SW480 (cell line): ENCODE measurements at regions not wholly inside any gene's neighbourhood (a gene's known extent, or its start where the extent isn't known, plus 50 kb on each side); places are given as distances from the start of the nearest gene placed in this dataset.
"Not testable (repeated sequence)": the region's sequence is repeated elsewhere in the genome, so short reads cannot be mapped to it uniquely, and the experiment has no call there.

Source experiments
- DNase-seq: peaks from one replicate; pipeline ENCODE4 v3.0.0-alpha.2; 2016; ENCODE audit warnings: low spot score

DNA sequence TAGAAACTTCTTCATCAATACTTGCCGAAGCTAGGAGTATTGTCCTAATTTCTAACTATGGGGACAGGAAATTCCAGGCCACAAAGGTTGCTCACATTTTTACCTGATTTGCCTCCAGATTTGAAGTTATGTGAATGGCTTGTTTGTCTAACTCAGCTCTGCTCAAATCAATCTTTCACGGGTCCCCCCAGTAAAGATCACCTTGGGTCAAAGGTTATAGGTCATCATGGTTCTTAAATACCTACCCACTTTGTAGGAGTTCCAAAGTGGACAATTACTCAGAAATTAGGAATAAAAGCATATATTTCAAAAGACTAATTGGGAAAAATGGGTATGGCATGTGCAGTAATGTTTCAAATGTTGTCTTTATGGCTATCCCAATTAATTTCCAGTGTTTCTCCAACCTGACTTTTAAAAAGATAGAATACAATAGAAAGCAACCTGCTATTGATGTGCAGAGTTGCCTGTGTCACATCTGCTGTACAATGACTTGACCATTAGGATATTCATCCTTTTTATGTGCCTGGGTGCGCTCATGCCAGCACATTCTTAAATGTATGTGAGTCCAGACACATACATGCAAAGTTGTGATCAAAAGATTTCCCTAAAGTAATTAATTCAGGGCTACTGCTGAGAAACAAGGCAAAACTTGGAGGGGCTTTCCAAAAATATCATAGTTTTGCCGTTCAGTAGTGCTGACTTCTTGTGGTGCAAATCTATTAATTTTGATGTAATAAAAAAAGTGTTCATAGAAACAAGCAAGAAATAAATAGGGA, 126.1 kb downstream of the MYCN start:
- DNase-seq, result no peak

DNA sequence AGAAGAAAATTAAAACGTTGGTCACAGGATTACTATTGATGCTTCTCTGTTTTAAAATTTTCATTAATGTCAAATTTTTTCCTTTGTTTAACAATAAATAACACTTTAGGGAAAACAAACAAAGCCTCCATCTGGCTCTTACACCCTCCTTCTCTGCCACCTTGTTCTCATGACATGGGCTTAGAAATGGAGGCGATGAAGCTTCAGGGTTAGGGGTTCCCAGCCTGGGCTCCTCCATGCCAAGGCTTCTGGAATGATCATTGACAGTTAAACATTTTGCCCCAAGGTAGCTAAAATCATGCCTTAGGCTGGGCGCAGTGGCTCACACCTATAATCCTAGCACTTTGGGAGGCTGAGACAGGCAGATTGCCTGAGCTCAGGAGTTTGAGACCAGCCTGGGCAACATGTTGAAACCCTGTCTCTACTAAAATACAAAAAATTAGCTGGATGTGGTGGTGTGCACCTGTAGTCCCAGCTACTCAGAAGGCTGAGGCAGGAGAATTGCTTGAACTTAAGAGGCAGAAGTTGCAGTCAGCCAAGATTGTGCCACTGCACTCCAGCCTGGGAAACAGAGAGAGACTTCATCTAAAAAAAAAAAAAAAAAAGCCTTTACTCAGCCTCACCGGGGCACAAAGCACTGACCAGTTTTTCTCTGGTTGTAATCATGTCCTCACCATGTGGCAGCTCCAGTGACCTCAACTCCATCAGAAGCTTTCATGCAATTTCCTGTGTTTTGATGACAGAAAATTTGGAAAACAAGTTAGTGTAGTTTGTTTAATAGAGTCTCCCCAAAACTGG, 125.1 kb downstream of the MYCN start:
- DNase-seq, result not testable (repeated sequence)

DNA sequence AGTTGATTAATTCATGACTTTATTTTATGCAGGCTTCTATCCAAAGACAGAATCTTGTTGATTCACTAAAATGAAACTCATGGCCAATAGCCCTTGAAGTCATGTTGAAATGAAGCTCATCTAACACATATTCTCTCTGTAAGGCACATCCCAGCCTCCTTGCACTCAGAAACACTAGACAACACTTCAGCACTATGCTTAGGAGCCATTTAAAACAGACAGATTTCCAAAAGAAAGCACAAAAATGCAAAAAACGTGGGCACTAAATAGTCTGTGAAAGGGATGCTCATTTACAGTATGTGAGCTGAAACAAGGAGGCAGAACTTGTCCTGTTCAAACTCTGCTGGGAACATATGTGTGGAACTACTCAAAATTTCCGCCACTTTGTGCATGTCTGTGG, 124.4 kb downstream of the MYCN start:
- no peak for DNase-seq

DNA sequence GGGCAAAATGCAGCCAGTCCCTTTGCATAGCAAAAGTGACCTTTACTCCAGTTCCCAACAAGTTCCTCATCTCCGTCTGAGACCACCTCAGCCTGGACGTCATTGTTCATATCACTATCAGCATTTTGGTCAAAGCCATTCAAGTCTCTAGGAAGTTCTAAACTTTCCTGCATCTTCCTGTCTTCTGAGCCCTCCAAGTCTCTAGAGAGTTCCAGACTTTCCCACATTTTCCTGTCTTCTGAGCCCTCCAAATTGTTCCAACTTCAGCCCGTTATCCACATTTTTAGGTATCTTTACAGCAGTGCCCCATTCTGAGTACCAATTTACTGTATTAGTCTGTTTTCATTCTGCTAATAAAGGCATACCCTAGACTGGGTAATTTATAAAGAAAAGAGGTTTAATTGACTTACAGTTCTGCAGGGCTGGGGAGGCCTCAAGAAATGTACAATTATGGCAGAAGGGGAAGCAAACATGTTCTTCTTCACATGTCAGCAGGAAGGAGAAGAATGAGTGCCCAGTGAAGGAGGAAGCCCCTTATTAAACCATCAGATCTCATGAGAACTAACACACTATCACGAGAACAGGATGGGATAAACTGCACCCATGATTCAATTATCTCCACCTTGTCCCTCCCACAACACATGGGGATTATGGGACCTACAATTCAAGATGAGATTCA, 123.7 kb downstream of the MYCN start:
- no peak for DNase-seq

DNA sequence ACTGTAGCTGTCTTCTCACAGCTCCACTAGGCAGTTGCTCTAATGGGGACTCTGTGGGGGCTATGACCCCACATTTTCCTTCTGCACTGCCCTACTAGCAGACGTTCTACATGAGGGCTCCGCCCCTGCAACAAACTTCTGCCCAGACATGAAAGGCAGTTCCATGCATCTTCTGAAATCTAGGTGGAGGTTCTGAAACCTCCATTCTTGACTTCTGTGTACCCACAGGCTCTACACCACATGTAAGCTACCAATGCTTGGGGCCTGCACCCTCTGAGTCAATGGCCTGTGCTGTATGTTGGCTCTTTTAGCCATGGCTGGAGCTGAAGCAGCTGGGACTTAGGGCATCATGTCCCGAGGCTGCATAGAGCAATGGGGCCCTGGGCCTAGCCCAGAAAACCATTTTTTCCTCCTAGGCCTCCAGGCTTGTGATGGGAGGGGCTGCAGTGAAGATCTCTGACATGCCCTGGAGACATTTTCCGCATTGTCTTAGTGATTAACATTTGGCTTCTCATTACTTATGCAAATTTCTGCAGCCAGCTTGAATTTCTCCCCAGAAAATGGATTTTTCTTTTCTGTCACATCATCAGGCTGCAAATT, 123.0 kb downstream of the MYCN start:
- no peak for DNase-seq

DNA sequence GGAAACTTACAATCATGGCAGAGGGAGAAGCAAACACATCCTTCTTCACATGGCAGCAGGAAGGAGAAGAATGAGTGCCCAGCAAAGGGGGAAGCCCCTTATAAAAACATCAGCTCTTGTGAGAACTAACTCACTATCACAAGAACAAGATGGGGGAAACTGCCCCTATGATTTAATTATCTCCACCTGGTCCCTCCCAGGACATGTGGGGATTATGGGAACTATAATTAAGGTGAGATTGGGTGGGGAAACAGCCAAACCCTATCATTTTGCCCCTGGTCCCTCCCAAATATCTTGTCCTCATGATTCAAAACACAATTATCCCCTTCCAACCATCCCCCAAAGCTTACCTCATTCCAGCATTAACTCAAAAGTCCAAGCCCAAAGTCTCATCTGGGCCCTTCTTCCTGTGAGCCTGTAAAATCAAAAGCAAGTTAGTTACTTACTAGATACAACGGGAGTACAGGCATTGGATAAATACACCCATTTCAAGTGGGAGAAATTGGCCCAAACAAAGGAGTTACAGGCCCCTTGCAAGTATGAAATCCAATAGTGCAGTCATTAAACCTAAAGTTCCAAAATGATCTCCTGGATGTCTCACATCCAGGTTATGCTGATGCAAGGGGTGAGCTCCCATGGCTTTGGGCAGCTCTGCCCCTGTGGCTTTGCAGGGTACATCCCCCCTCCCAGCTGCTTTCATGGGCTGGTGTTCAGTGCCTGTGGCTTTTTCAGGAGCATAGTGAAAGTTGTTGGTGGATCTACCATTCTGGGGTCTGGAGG, 122.3 kb downstream of the MYCN start:
- no peak for DNase-seq

DNA sequence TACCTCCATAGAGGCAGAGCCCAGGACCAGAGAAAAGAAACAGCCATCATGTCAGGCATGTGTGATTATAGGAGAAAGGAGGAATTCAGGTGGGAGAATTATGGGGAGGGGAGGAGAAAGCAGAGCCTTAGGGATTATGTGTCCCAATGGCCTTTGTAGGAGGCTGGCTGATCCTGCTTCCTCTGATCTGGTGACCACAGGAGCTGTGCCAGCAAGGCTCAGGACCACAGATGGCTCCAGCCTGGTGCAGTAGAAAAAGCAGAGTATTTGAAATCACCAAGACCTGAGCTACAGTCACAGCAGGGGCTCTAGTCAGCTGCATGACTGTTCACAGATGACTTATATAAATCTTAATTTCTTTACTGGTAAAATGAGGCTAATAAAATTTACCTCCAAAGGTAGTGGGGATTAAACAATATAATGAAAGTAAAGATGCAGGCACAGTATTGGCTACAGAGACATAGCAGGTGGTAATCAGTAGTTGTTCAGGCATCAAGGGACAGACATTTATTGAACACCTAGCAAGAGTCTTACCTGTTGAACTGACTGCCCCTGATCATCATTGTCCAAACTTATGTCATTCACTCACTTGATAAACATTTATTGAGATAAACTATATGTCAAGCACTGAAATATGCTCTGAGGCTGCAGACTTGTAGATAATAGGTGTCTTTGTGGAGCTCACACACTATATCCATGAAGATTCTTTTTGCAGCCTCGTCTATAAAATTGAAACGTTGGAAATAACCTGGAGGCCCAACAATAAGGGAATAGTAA, 121.3 kb downstream of the MYCN start:
- no peak for DNase-seq

DNA sequence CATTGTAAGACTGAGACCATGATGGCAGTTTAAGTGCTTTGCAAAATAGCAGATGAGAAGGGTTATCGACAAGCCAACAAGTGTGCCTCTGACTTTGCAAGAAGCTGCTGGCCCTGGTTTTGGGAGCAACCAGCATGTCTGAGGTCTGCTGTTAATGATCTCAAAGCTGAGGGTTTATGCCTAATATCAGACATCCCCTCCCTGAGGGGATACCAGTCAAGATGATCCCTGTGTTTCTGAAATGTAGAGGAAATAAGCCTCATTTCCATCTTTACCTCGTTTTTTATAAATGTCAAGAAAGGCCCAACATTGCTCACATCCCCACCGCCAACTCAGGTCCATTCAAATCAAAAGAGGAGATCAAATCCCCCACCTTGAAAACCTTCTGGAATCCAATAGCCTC, 120.6 kb downstream of the MYCN start:
- DNase-seq, result no peak

DNA sequence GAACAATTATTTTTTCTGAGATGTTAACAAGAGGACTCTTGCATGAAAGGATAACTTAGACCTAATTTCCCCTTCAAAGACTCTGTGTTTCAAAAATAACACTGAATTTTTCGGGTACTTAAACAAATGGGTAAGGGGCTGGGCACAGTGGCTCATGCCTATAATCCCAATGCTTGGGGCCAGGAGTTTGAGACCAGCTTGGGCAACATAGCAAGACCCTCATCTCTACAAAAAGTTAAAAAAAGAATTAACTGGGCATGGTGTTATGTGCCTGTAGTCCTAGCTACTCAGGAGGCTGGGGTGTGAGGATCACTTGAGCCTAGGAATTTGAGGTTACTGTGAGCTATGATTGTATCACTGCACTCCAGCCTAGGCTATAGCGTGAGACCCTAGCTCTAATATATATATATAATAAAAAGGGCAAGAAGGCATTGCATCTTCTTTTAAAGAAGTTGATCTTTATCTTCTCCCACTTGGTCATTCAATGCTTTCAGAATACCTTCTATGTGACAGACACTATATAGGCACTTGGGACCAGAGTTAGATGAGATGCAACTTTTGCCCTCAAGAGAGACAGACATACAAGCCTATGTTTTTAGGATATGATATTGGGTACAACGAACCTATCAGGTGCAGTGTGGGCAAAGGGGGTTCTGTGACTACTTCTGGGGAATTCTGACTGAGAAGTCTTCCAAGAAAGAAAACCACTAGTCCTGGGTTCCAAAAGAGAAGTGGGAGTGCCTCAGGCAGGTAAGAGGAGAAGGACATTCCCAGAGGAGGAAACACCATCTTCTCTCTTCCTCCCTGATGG, 120.0 kb downstream of the MYCN start:
- no peak for DNase-seq

DNA sequence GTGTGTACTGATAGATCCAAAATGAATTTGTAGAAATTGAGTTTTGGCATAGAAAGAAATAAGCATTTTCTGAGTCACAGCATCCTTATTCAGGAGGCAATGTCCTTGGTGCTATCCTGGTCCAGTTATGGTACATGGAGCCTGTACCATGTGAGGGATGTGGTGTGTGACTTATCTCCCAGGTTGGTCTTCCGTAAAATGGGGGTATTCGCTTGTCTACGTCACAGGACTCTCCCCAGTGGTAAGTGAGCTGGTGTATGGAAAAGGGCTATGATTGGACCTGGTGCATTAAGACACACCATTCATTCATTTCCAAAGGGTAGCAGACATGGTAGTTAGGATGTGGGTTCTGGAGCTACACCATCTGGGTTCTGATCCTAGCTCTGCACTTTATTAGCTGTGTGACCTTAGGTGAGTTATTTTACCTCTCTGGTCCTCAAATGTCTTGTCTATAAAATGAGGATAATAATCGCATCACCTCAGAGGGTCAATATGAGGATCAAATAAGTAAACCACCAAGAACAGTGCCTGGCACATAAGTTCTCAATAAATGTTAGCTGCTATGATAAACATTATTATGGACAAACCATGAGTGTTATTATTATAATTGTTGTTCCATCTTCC, 119.2 kb downstream of the MYCN start:
- no peak for DNase-seq

DNA sequence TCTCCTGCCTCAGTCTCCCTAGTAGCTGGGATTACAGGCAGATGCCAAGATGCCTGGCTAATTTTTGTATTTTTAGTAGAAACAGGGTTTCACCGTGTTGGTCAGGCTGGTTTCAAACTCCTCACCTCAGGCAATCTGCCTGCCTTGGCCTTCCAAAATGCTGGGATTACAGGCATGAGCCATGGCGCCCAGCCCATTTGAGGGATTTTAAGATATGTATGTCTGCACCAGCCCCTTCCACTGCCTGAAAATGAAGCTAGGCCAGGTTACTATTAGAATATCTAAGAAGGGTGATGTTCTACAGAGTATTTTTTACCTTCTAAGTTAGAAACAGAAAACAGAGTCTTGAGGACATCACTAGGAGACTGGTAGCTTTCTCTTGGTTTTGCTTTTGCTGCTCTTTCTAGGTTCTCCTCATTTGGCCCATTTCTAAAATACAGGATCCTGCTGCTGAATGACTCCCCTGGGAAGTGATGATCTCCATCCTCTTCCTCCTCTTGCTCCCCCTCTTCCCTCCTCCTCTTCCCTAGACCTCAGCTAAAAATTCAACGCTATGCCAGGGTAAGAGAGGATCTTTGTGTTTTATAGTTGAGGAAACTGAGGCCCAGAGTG, 118.5 kb downstream of the MYCN start:
- DNase-seq, result no peak

DNA sequence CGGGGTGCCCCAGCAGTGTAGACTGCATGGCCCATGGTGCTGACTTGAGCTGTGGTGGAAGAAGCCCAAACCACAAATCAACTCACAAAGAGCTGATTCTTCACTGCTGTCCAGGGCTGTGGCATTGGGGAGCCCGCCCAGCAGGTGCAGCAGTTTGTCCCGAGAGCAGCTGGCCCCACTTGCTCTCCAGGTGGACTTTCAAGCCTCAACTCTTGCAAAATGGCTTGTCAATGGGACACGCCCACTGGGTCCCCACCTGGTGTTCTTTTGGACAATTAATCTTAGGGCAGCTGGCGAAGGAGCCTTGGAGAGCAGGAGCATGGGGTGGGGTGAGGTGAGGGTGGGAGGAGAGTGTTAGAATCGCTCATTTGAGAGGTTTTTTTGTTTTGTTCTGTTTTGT, 117.9 kb downstream of the MYCN start:
- no peak for DNase-seq

DNA sequence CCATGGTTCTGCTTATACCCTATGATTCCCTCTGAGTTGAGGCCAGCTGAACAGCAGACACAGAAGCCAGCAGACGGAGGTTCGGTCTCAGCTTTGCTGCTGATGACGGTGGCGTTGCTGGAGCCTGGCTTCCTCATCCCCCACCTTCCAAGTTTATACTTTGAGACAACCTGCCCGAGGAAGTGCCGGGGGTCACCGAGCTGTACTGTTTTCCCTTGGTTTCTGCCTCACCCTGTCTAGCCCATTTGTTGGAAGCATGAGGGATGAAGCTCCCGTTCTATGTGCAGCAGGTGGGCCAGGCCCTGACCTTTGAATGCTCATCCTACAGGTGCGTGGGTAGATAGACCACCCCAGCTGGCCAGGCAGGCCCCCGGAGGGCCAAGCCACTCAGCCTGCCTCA, 117.3 kb downstream of the MYCN start:
- no peak for DNase-seq

DNA sequence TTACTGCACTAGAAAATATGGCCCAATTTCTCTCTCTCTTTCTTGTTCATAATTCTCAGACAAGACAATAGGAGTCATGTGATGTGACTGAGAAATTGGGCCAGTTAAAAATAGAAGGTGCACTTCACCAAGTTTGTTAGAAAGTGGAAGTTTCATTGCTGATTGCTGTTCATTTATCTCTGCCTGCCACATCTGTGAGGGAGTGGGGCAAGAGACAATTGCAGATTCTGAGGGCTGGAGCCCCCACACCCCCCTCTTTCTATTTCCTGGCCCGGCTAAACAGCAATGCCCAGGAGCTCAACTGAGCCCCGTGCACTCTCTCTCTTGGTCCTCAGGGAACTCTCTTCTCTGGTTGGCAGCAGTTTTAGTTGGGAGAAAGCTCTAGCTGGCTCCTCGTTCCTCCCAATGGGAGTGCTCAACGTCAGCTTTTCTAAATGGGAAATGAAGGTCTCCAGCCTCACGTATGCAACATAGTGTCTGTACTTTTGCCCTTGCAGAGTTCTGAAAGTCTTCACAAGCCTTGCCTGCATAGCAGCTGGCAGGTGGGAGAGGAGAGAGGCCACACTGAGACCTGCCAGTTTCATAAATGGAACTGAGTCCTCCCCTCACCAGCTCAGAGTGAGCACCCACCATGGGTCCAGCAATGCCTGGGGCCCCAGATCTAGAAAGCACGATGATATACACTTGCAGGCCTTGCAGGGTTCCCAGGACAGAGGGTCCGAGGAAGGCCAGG, 115.7 kb downstream of the MYCN start:
- no peak for DNase-seq

DNA sequence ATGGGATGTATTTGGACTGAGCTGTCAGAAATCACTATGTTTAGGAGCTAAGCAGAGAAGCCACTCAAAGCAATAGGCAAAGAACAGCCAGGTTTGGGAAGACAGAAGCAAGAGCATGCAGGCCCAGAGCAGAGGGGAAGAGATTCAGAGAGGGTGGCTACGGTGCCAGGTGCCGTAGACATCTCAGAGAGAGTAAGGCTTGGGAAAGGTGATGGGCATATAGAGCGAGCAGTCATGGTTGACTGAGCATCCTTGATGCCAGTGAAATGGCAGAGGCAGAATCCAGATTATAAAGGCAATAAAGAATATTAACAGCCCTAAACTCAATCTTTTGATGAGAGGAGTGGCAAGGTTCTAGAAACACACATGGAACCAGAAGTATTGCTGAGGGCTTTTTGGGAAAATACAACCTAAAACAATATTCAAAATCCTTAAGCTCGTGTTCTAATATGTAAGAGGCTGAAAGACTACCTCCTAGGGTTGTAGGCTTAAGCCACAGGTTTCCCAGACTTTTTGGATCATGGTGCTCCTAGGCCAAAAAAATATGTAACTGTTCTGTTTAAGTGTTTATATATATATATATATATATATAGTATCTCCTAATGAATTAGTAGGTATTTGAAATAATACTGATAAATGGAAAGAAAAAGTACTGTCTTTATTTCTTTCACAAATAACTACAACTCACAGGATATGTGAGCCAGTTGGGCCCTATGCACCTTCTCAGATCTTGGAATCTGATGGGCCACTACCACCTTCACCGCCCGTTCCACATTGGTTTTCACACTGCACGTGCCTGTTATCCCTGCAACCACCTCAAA, 113.3 kb downstream of the MYCN start:
- no peak for DNase-seq

DNA sequence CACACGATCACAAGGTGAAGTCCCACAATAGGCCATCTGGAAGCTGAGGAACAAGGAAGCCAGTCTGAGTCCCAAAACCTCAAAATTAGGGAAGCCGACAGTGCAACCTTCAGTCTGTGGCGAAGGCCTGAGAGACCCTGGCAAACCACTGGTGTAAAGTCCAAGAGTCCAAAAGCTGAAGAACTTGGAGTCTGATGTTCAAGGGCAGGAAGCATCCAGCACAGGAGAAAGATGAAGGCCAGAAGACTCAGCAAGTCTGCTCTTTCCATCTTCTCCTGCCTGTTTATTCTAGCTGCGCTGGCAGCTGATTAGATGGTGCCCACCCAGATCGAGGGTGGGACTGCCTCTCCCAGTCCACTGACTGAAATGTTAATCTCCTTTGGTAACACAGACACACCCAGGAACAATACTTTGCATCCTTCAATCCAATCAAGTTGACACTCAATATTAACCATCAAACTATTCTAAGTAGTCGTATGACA, 112.3 kb downstream of the MYCN start:
- not testable (repeated sequence) for DNase-seq

DNA sequence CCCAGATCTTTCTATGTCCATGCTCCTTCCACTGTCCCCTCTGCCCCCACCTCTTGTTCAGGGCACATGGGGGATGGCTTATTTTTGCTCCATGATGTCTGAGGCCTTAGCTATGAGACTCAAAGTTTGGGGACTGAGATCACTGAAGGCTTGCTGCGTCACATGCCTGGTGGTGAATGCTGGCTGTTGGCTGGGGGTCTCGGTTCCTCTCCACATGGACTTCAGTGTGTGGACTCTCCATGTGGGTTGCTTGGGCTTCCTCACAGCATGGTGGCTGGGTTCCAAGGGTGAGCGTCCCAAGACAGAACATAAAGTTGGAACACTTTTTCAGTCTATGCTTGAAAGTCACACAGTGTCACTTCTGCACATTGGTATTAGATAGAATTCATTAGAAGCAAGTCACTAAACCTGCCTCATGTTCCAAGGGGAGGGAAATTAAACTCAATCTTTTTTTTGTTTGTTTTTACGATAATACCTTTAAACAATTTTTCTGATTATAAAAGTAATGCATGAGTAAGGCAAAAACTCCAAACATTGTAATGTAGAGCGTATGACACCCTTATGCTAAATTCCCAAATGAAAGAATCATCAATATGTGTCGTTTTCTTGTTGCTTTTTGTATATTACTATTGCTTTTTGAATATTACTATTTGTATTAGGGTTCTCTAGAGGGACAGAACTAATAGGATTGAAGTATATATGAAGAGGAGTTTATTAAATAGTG, 111.7 kb downstream of the MYCN start:
- no peak for DNase-seq
